Liver (tissue), 8 donors: ENCODE measurements at regions not wholly inside any gene's neighbourhood (a gene's known extent, or its start where the extent isn't known, plus 50 kb on each side); places are given as distances from the start of the nearest gene placed in this dataset.
"Not testable (repeated sequence)": the region's sequence is repeated elsewhere in the genome, so short reads cannot be mapped to it uniquely, and the experiment has no call there.

Experiments used
- DNase-seq: peaks from one replicate; pipeline ENCODE4 v3.0.0-alpha.2; 2017; ENCODE audit warnings: low spot score
- H3K27ac ChIP-seq, 2 donors: one replicate each; pipeline ENCODE4 v1.7.0; 2013; ENCODE audit warnings: inconsistent platforms in 2 of 2, low read length in 2 of 2, control low read depth in 1 of 2, low read depth in 1 of 2, mild to moderate bottlenecking in 1 of 2
- H3K27me3 ChIP-seq, 4 donors: one replicate each; pipeline versions ENCODE4 v1.6.1 to v1.7.0; 2013; ENCODE audit warnings: low read length in 3 of 4, inconsistent platforms in 1 of 4, mild to moderate bottlenecking in 1 of 4, moderate library complexity in 1 of 4; ENCODE audit not compliant: control insufficient read depth in 4 of 4, insufficient read depth in 4 of 4
- H3K36me3 ChIP-seq, 4 donors: one replicate each; pipeline versions ENCODE4 v1.6.1 to v1.7.0; 2013; ENCODE audit warnings: low read length in 3 of 4, mild to moderate bottlenecking in 3 of 4, low read depth in 1 of 4, moderate library complexity in 1 of 4; ENCODE audit not compliant: control insufficient read depth in 4 of 4, insufficient read depth in 3 of 4
- H3K4me1 ChIP-seq, 4 donors: one replicate each; pipeline versions ENCODE4 v1.6.1 to v1.7.0; 2013; ENCODE audit warnings: low read length in 3 of 4, mild to moderate bottlenecking in 3 of 4, moderate library complexity in 1 of 4; ENCODE audit not compliant: control insufficient read depth in 4 of 4, insufficient read depth in 4 of 4
- H3K4me3 ChIP-seq, 3 donors: one replicate each; pipeline versions ENCODE4 v1.6.1 to v1.7.0; 2013; ENCODE audit warnings: low read length in 3 of 3, control low read depth in 1 of 3, low read depth in 1 of 3, mild to moderate bottlenecking in 1 of 3
- H3K9ac ChIP-seq, 2 donors: one replicate each; pipeline ENCODE4 v1.7.0; 2013; ENCODE audit warnings: low read length in 2 of 2, mild to moderate bottlenecking in 2 of 2, moderate library complexity in 2 of 2, control low read depth in 1 of 2, low read depth in 1 of 2
- H3K9me3 ChIP-seq, 4 donors: one replicate each; pipeline versions ENCODE4 v1.6.1 to v1.7.0; 2013; ENCODE audit warnings: low read length in 3 of 4; ENCODE audit not compliant: control insufficient read depth in 4 of 4
- ATF3 ChIP-seq: IDR thresholded peaks from 2 replicates; pipeline ENCODE4 v1.6.1; 2016; ENCODE audit warnings: antibody characterized with exemption
- CTCF ChIP-seq: fragments of 150-350 bp; IDR thresholded peaks from 2 replicates; pipeline ENCODE4 v1.5.1; 2017; ENCODE audit warnings: improper control_type of control experiment, low read depth, low read length; ENCODE audit not compliant: missing input control
- FOXA1 ChIP-seq: IDR thresholded peaks from 2 replicates; pipeline ENCODE4 v1.6.1; 2016; ENCODE audit warnings: antibody characterized with exemption
- FOXA2 ChIP-seq: IDR thresholded peaks from 2 replicates; pipeline ENCODE4 v1.6.1; 2016; ENCODE audit warnings: antibody characterized with exemption
- HNF4A ChIP-seq, 2 donors: conservative IDR thresholded peaks; 2 replicates each; pipeline ENCODE4 v1.6.1; 2016; ENCODE audit warnings: antibody characterized with exemption in 2 of 2, mild to moderate bottlenecking in 2 of 2
- HNF4G ChIP-seq: IDR thresholded peaks from 2 replicates; pipeline ENCODE4 v1.6.1; 2016; ENCODE audit warnings: antibody characterized with exemption
- MAX ChIP-seq: IDR thresholded peaks from 2 replicates; pipeline ENCODE4 v1.6.1; 2016; ENCODE audit warnings: antibody characterized with exemption
- RXRA ChIP-seq, 2 donors: IDR thresholded peaks; 2 replicates each; pipeline ENCODE4 v1.6.1; 2017 to 2018; ENCODE audit warnings: antibody characterized with exemption in 2 of 2, mild to moderate bottlenecking in 1 of 2
- SP1 ChIP-seq: IDR thresholded peaks from 2 replicates; pipeline ENCODE4 v1.6.1; 2018; ENCODE audit warnings: antibody characterized with exemption, mild to moderate bottlenecking
- TAF1 ChIP-seq: conservative IDR thresholded peaks from 2 replicates; pipeline ENCODE4 v1.6.1; 2016; ENCODE audit warnings: antibody characterized with exemption, mild to moderate bottlenecking
- YY1 ChIP-seq: IDR thresholded peaks from 2 replicates; pipeline ENCODE4 v1.6.1; 2016; ENCODE audit warnings: antibody characterized with exemption, mild to moderate bottlenecking
- ZBTB33 ChIP-seq: IDR thresholded peaks from 2 replicates; pipeline ENCODE4 v1.6.1; 2016; ENCODE audit warnings: antibody characterized with exemption
- WGBS: extraction: QIAGEN DNeasy Blood & Tissue Kit; methylation state at CpG from one replicate; pipeline ENCODE4 v1.1.7; 2013; 5-methylcytosine and 5-hydroxymethylcytosine counted together
- donor health status: healthy.
- donor health status: healthy.
- donor health status: healthy.
- donor health status: healthy.
- donor health status: healthy.

- H3K9ac ChIP-seq = no peak overlapping the region
- no peaks in the 10 kb centered on the region for H3K9me3 ChIP-seq
- no peaks in the 10 kb centered on the region for H3K4me1 ChIP-seq
- H3K36me3 ChIP-seq = no peaks in the 10 kb centered on the region
- TF ChIP-seq FOXA1 (no peak), FOXA2 (no peak), RXRA (IDR thresholded peaks at IDR 0.05) (no peak), HNF4A (conservative IDR thresholded peaks at IDR 0.05) (no peak), ATF3 (no peak)
- H3K4me3 ChIP-seq = no peak overlapping the region
- no peak overlapping the region for H3K27ac ChIP-seq
- WGBS = 33% methylated on average over 2 of the region's 2 CpGs
- no peaks in the 10 kb centered on the region for H3K27me3 ChIP-seq
- no peak for DNase-seq
These were observed 428.5 kb upstream of the TMPRSS15 start for GRCh38 chr21:18831942-18832676.

GRCh38 chr21:18832950-18833349 is 429.4 kb upstream of the TMPRSS15 start:
- TF ChIP-seq TAF1 = no peak
- TF ChIP-seq HNF4A (conservative IDR thresholded peaks at IDR 0.05) = no peak
- no peak for TF ChIP-seq ATF3
- TF ChIP-seq RXRA (IDR thresholded peaks at IDR 0.05) = no peak
- no peak for TF ChIP-seq YY1
- TF ChIP-seq ZBTB33 = no peak
- TF ChIP-seq FOXA1 = no peak
- TF ChIP-seq SP1 = no peak
- no peak for TF ChIP-seq HNF4G
- TF ChIP-seq FOXA2 = no peak
- H3K4me1 ChIP-seq = no peaks in the 10 kb centered on the region
- no peak overlapping the region for H3K4me3 ChIP-seq
- no peaks in the 10 kb centered on the region for H3K9me3 ChIP-seq
- 66% methylated on average over 2 of the region's 2 CpGs for WGBS
- no peak overlapping the region for H3K27ac ChIP-seq
- H3K27me3 ChIP-seq = no peaks in the 10 kb centered on the region
- no peaks in the 10 kb centered on the region for H3K36me3 ChIP-seq
- no peak for DNase-seq
- H3K9ac ChIP-seq = no peak overlapping the region

GRCh38 chr21:18834121-18834520 is 430.5 kb upstream of the TMPRSS15 start:
- H3K9me3 ChIP-seq, H3K4me1 ChIP-seq, H3K27me3 ChIP-seq, H3K9ac ChIP-seq, H3K4me3 ChIP-seq, H3K27ac ChIP-seq, DNase-seq, H3K36me3 ChIP-seq: not testable (repeated sequence)
- 41% methylated on average over 2 of the region's 2 CpGs for WGBS

- DNase-seq = no peak
- peak; percentile 10 for TF ChIP-seq CTCF
- TF ChIP-seq MAX = no peak
- no peak for TF ChIP-seq ATF3
- Histone ChIP-seq H3K27me3 (no peaks in the 10 kb centered on the region), H3K27ac (no peak overlapping the region), H3K4me3 (no peak overlapping the region), H3K9me3 (no peaks in the 10 kb centered on the region), H3K4me1 (no peaks in the 10 kb centered on the region), H3K9ac (no peak overlapping the region), H3K36me3 (no peaks in the 10 kb centered on the region)
- WGBS = 52% methylated on average over 1 of the region's 1 CpG
These were observed 436.7 kb upstream of the TMPRSS15 start for GRCh38 chr21:18840239-18840638.

GRCh38 chr21:18857606-18858005 is 454.0 kb upstream of the TMPRSS15 start:
- 86% methylated on average over 16 of the region's 16 CpGs for WGBS
- not testable (repeated sequence) for DNase-seq, H3K9ac ChIP-seq, H3K4me1 ChIP-seq, H3K36me3 ChIP-seq, H3K4me3 ChIP-seq, H3K27me3 ChIP-seq, H3K9me3 ChIP-seq, H3K27ac ChIP-seq
